HG02571 (cell line): ENCODE measurements at regions not wholly inside any gene's neighbourhood (a gene's known extent, or its start where the extent isn't known, plus 50 kb on each side); places are given as distances from the start of the nearest gene placed in this dataset.

Experiments used
- ATAC-seq: cut with Tn5 transposase; IDR thresholded peaks from one replicate; pipeline ENCODE4 v1.9.1; 2021; ENCODE audit warnings: mild to moderate bottlenecking, moderate library complexity; ENCODE audit not compliant: unreplicated experiment

DNA sequence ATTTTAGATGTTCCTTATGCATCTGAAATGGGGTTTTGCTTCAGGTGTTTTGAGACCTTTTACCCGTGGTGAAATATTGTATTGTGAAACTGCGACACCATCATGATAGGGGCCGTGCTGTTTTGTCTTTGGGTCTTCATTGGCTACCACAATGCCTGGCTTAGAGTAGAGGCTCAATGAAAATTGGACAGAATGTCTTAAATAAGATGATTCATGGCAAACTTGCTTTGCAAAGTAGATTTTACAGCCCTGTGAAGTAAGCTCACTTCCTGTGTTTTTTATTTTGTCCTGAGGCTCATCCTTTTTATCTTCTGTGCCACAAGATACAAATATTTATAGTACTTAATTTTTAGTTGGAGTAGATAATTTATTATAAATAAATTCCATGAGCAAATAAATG, 111.3 kb upstream of the FRMD6 start:
- ATAC-seq, result no peak

DNA sequence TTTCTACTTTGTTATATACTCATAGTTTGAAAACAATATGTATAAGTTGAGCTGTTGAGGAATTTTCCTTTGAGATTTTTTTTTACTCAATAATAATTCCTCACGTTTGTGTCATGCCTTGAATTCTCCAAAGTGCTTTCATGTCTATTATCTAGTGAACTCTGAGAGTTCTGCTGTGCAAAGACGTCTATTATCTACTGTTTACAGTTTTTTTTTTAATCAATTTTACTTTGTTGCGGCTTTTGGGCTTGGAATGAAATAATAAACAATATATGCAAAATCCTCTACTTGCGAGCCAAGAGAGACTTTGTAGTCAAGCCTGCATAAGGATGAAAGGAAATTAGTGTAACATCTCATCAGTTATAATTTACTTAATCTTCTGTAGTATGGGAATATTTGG, 107.2 kb upstream of the FRMD6 start:
- no peak for ATAC-seq

DNA sequence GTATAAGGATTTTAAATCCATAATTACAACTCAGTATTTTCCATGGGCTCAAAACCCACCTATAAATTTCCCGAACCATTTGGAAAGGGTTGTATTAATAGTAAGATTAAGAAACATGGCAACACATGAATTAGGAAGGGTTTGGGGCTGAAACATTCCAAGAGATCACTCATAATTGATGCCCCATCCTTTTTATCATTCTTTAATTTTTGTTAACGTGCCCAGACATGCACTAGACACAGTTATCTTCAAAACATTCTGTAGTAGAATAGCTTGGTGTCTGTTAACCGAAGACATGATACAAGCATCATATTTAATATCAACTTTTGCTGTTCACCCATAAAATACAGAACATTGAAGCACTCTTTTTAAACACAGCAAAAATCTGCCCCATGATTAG, 106.8 kb upstream of the FRMD6 start:
- no peak for ATAC-seq

DNA sequence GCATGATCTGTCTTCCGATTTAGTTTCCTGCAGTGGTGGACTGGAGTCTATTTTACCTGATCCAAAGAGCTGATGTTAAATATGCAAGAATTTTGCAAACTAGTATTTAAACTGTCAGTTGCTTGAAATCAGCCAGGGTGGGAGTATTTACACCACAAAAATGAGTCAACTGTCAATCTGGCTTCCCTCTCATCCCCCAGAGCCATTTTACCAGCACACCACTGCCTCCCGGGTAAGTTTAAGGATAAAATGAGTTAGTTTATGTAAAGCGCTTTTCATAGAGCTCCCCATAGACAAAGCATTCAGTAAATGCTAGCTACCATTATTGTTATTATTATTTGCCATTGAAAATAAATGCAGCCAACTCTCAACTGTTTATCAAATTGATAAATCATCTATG, 106.3 kb upstream of the FRMD6 start:
- no peak for ATAC-seq

DNA sequence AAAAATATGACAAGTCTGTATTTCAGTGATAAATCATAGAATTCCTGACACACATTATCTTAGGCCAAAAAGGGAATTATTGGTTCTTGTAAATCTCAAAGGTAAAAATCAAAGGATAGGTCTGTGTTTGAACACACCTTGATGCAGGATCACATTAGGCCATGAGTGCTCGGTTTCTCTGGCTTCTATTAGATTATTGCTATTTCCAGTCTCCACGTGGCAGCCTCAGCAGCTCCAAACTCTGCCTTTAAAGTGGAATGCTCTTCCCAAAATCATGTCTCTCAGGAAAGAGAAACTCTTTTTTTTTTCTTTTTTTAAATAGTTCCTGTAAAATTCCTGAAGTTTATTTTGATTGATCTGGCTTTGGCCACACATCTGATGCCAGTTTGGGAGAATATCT, 105.6 kb upstream of the FRMD6 start:
- ATAC-seq, result no peak

DNA sequence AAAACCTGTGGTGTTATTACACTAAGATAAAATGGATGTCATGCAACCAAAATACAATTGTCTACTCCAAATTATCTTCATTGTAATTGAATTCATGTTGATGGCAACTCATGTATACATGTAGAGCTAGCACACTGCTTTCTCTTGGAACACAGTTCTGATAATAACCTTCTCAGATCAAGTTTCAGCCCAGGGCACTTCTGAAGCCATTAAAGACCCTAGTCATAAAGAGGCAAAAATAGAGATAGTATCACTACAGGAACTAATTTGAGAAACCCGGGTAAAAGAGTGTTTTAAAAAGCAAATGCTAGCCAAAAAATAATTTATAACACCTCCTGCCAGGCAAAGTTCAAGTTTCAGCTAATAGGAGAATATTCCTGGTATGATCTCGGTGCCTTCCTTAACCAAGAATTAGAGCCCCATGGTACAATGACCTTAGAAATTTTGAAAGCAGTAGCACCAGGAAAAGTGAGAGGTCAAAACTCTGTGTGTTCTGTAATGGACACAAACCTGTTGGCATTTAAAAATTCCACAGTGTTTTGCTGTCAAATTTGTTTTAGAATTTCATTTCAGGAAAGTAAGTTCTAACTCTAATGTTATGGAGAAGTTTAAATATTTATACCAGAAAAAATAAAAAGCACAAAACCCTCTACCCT, 105.0 kb upstream of the FRMD6 start:
- no peak for ATAC-seq

DNA sequence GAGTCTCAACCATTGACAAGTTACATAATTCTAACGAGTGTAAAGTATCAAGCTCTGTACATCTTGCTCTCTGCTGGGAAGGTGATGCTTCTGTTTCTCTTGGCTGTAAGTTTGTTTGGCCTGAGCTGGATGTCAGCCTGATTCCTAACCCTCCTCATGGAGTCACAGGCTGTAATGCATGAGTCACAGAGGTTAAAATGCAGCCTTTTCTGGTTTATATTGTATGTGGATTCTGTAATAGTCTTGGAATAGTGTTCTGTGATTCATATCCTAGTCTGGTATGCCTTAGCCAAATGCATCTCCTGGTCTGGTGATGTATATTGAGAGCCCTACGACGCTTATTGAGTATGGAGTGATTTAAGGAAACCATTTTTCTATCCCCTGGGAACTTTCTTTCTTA, 104.5 kb upstream of the FRMD6 start:
- ATAC-seq, result no peak

DNA sequence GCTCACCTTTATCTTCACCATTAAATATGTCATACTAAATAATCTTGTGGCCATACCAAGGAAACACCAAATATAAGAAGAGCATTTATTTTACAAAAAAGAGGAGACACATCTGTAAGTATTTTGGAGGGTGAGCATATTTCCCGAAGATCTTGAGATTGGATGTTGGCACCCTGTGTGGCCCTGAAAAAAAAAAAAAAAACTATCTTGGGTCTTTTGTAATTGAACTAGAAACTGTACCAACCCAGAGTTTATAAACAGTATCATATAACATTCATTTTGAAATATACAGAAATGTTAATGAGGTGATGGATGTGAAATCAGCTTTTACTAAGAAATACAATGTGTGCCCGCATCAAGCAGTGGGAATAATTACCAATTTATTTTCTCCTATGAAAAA, 104.0 kb upstream of the FRMD6 start:
- no peak for ATAC-seq

DNA sequence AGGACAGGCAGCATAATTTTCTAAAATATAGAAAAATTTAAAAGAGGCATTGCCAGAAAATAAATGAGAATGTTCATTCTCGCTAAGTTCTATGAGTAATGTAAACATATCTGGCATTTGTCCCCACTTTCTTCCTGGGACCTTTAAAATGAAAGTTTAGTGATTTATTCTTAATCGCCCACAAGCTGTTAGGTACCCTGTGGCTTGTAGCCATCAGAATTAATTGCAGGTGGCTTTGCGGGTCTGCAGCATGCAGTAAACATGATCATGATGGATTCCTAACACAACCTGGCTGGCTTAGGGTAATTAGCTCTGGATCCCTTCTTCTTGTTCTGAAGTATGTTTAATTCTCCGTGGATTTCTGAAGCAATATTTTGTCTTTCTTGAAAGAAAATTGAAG, 103.5 kb upstream of the FRMD6 start:
- no peak for ATAC-seq

DNA sequence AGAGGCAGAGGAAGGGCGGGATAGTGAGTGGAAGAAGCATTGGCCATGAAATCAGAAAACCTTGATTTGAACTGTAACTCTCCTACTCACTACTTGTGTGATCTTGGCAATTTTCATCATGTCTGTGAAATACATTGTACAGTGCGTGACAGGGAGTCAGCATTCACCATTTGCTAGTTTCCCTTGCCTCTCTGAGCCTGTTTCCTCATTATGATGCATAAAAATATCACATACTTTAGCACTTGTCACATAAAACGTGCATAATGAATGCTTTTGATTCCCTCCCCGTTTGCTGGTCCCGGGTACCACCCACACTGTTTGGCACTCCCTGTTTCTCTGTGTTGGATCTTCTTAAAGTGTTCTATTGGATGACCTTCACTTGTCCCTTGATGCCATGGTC, 101.1 kb upstream of the FRMD6 start:
- ATAC-seq, result no peak

DNA sequence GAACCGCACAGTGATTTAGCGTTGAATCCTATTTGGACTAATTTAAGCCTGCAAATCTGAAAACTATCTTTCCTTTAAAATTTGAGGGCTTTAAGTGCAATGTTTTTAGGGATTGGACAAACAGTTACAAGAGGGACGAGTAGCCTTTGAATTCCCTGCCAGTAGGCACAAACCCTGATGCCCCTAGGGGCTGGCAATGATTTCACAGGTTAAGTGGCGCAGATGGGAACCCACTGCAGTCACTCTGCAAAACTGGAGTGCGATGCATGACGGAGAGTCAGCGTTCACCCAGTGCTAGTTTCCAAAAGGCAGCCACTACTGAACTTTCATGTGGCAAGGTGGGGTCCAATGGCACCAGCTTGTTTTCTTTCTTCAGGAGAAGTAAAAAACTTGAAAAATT, 99.4 kb upstream of the FRMD6 start:
- ATAC-seq, result no peak

DNA sequence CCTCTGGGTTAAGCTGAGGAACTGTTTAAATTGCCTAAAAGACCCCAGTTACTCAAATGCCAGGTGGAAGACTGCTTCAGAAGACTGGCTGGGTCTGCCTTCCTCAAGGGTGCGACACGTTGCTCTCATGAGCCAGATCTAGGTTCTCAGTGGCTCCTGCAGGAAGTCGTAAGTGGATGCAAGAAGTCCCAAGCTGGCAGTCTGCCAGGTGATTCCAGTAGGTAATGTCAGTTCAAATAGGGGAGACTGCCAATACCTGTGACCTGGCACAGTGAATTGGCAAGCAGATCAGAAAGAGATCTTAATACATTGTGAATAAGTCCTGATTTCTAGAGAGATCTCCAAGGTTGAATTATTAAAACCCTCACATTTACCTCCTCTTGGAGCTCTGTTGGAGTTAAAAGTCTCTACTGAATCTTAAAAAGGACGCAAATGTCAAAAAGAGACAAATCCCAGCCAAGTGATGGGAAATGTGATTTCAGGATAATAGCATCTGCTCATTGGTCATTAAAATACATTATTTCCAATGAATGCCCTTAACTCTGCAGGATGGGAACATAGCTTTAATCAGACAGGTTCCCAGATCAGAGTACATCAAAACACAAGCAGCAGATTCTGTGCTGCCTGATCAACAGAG, 98.8 kb upstream of the FRMD6 start:
- no peak for ATAC-seq

DNA sequence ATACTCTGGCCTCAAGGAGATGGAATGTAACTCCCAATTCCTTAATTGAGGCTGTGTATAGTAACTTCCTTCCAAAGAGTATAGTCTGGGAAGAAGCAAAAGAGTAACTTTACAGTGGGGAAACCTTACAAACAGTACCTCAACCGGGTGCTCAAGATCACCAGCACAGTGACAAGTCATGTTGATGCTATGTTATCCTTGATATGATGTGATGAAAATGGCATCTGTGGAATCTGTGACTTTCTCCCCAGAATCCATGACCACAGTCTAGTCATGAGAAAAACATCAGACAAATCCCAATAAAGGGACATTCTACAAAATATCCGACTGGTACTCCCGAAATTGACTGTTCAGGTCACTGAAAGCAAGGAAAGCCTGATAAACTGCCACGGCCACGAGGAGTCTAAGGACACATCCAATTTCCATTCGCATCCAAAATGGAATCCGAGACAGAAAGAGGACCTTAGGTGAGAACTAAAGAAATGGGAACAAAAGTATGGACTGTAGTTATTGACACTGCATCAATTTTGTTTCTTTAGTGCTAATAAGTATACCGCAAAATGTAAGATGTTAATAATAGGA, 97.3 kb upstream of the FRMD6 start:
- no peak for ATAC-seq

DNA sequence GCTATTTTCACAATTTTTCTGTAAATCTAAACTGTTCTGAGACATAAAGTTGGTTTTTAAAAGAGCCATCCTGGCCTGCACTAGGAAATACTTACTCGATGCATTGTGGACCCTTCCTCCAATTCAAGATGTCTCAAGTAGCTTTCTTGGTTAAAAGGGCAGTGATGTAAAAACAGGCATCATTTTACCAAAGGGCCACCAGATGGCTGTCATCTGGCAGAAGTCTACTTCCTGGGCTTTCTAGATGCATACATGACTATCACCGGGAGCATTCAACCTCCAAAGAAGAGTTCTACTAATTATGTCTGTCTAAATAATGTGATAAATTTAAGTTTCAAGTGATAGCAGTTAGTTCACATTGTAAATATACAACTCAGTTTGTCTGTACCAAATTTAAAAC, 96.8 kb upstream of the FRMD6 start:
- ATAC-seq, result no peak

DNA sequence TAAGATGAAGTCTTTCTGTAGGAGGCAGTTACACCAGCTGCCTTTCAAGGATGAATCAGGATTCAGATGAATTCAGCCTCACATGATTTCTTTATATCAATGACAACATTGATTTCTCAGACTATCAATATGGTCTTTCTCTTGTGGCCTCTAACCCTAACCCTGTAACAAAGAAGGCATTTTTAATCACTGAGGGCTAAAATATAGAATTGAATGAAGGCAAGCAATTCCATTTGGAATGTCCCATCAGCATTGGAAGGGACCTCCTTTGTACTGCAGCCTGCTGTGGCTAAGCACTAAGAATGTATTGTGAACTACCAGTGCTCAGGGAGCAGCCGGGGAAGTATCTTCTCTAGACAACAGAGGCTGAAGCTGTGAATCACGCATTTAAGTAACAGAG, 90.6 kb upstream of the FRMD6 start:
- no peak for ATAC-seq

DNA sequence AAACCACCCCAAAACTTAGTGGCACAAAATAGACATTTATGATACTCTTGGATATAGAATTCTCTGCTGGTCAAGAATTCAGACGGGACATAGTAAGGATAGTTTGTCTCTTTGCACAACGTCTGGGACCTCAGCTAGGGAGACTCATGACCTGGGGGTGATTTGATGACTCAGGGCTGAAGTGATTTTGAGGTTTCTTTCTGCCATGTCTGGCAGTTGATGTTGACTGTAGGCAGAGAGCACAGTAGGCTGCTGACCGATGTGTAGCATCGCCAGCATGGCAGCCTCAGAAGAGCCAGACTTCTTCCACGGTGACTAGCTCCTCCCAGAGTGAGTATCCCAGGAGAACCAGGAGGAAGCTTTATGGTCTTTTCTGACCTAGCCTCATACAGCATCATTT, 88.9 kb upstream of the FRMD6 start:
- ATAC-seq, result no peak

DNA sequence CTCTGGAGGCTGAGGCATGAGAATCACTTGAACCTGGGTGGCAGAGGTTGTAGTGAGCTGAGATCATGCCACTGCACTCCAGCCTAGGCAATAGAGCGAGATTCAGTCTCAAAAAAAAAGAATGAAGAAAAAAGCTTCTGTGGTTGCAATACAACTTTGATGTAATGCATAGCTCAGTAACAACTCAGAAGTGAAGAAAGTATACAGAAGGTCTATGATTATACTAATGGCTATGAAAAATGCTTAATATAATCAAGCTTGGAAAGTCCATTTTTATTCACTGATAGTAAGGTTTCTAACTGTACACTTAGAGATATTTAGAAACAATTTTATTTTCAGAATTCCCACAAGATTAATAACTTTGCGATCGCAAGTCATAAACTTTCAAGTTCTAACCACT, 88.2 kb upstream of the FRMD6 start:
- no peak for ATAC-seq

DNA sequence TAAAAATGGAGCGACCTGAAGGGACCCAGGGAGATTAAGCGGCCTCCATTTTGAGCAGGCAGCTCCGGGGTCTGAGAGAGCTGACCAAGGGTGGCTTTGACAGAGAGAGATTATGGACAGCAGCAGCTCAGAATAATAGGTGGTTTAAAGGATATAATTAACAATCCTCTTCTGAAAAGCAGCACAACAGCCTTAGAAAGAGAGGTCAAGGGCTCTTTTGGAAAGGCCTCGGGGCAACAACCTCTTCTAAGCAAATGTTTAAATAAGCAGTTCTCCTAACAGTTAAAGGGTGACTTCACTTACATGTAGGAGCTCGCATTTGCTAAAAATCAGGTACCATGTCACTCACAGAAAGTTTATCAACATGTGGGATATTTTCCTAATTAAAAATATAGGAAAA, 87.2 kb upstream of the FRMD6 start:
- no peak for ATAC-seq

DNA sequence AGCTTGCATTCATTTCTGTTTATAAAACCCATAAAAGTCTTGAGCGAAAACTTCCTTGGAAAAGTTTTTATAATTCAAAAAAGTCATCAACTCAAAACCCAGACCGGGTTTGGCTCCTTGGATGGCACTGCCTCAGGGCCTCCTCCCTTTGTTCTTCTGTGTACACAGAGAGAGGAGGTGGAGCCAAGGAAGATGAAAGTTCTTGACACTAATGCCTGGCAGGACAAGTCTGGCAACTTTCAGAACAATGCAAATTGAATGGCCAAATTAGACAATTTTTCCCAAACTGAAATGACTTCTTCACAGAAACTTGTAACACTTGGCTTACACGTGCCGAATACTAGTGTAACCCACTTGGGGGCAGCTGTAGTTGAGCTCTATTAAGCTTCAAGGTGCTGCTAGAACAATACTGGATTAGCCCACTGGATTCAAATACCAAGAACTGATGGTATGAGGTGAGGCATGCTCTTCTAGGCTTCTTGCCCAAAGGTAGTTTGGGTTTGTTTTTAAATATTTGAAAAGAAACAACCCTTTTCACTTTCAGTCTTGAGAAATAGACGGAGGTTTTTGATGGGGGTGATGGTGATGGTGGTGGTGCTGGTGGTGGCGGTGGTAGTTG, 86.6 kb upstream of the FRMD6 start:
- ATAC-seq, result no peak

DNA sequence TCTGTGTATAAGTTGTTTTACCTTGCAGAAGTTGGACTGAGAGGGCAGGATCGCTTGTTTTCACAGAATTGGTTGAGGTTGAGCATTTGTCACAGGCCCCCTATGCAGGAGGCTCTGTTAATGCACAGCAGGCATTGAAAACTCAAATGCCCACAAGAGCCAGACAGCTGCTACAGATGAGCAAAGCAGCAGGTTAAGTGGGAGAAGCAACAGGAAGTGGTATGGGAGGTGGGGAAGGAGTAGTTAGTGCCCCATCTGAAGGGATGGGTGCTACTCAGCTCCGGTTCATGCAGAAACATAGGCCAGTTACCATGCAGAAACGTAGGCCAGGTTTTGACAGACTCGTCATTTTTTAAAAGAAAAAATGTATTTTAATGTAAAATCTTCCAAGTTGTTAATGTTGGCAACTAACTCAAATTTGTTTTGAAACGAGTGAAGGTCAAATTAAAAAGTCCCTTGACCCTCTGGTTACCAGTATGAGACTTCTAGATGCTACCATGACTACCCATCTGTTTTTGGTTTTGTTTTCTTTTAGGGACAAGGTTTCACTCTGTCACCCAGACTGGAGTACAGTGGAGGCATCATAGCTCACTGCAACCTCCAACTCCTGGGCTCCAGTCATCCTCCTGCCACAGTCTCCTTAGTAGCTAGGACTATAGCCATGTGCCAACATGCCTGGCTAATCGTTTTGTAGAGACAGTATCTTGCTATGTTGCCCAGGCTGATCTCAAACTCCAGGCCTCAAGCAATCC, 84.7 kb upstream of the FRMD6 start:
- peak; percentile 47 for ATAC-seq

DNA sequence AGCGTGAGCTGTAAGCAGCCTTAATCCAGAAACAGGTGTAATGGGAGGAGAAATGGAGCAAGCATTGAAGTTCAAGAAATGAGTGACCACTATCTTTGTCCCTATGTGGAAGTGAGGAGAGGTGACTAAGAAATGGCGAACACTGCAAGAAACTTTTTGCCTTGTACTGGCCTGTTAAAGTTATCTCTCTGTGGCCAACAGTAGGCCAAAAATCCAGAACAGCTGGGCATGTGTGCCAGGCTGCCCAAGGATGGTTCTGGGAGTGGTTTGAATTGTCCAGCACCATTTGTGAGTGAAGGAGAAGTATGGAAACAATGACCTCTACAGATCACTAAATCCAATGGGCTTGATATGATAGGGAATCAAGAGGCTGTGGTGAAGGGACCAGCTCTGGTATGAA, 83.3 kb upstream of the FRMD6 start:
- no peak for ATAC-seq

DNA sequence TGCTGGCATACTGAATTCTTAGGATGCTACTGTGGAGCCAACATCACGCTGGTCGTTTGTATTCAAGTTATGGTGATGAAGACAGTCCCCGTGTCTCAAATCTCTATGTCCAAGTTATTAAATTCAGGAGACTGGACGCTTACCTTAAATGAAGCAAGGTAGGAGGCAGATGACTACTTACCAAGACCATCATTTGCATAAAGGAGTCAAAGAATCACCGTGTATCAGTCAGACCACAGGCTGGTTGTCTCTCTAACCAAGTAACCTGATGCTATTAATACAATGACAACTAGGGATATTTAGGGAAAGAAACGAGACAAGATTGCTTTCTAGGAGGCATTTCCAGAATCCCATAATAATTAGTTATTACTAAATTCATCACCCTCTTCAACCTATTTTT, 78.1 kb upstream of the FRMD6 start:
- ATAC-seq, result no peak
